Stomach smooth muscle (tissue), 2 donors: ENCODE measurements at regions not wholly inside any gene's neighbourhood (a gene's known extent, or its start where the extent isn't known, plus 50 kb on each side); places are given as distances from the start of the nearest gene placed in this dataset.
"Not testable (repeated sequence)": the region's sequence is repeated elsewhere in the genome, so short reads cannot be mapped to it uniquely, and the experiment has no call there.

ENCODE experiments used
- H3K27ac ChIP-seq: one replicate; pipeline ENCODE4 v1.7.0; 2013; ENCODE audit warnings: mild to moderate bottlenecking, low read length, inconsistent platforms
- H3K27me3 ChIP-seq, 2 donors: one replicate each; pipeline ENCODE4 v1.7.0; 2013; ENCODE audit warnings: low read length in 2 of 2; ENCODE audit not compliant: insufficient read depth in 2 of 2, control insufficient read depth in 1 of 2
- H3K36me3 ChIP-seq, 2 donors: one replicate each; pipeline ENCODE4 v1.7.0; 2013; ENCODE audit warnings: low read length in 2 of 2; ENCODE audit not compliant: control insufficient read depth in 2 of 2, insufficient read depth in 2 of 2
- H3K4me1 ChIP-seq: one replicate; pipeline ENCODE4 v1.7.0; 2013; ENCODE audit warnings: low read length; ENCODE audit not compliant: control insufficient read depth, insufficient read depth
- H3K4me3 ChIP-seq, 2 donors: one replicate each; pipeline ENCODE4 v1.7.0; 2013; ENCODE audit warnings: low read length in 2 of 2
- H3K9ac ChIP-seq, 2 donors: one replicate each; pipeline ENCODE4 v1.7.0; 2013; ENCODE audit warnings: low read length in 2 of 2, mild to moderate bottlenecking in 1 of 2
- H3K9me3 ChIP-seq, 2 donors: one replicate each; pipeline ENCODE4 v1.7.0; 2013; ENCODE audit warnings: low read length in 2 of 2; ENCODE audit not compliant: control insufficient read depth in 2 of 2
- donor health status: healthy.
- donor health status: Pancreatic carcinoma.

DNA sequence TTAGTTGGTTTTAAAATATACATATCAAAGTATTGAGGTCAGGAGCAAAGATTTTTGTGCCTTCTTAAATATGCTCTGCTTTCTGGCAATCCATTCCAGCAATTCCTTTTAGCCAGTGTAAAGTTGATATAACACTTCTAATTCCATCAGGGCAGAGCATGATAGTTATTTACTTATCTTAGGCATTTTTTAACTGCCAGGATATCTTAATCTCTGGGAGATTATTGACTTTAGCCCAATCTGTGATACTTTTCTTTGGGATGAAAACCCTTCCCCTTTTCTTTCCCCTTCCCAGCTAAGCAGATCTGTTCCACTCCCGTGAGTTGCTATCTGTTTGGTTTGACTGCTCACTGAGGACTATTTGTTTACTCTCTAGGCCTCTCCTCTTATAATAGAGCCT is 168.7 kb upstream of the RSPO3 start:
- Histone ChIP-seq H3K27ac (no peak overlapping the region), H3K9me3 (no peaks in the 10 kb centered on the region), H3K4me1 (no peaks in the 10 kb centered on the region), H3K4me3 (no peak overlapping the region), H3K36me3 (no peaks in the 10 kb centered on the region), H3K27me3 (no peaks in the 10 kb centered on the region), H3K9ac (no peak overlapping the region)

DNA sequence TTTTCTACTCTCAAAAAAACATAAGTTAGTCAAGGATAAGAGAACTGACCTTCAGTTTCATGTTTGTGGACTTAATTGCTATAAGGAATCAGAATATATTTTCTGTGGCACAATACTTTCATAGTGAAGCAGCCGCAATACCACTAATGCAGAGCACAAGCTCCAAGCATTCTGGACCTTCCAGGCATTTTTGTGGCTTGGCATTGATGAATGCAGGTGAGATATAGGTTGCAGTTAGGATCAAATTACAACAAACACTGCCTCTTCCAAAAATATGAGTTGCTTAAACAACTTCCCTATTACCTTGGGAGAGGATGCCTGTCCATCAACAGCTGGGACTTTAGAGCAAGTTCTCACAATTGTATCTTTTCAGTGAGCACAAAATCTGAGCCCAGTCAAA is 162.8 kb upstream of the RSPO3 start:
- Histone ChIP-seq H3K4me1 (no peaks in the 10 kb centered on the region), H3K9ac (no peak overlapping the region), H3K27ac (no peak overlapping the region), H3K9me3 (no peaks in the 10 kb centered on the region), H3K36me3 (no peaks in the 10 kb centered on the region), H3K4me3 (no peak overlapping the region), H3K27me3 (no peaks in the 10 kb centered on the region)

DNA sequence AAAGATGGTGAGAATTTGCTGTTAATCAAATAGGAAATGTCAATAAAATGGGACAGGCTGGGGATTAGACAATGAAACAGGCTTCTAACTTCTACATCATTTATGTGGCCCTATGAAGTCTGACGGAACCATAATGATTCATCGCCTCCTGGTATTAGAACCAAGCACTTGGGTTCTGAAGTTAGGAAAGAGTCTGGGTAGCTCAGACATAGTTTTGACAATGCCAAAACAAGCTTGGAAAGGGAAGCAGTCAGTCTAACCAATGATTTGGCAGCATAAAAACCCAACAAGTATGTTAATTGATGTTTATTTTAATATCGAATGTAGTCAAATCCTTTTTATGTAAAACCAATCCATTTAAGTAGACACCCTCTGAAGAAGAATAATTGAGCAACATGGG is 160.8 kb upstream of the RSPO3 start:
- H3K27me3 ChIP-seq: no peaks in the 10 kb centered on the region
- H3K27ac ChIP-seq: no peak overlapping the region
- no peaks in the 10 kb centered on the region for H3K9me3 ChIP-seq
- no peak overlapping the region for H3K4me3 ChIP-seq
- no peaks in the 10 kb centered on the region for H3K36me3 ChIP-seq
- no peaks in the 10 kb centered on the region for H3K4me1 ChIP-seq
- no peak overlapping the region for H3K9ac ChIP-seq

DNA sequence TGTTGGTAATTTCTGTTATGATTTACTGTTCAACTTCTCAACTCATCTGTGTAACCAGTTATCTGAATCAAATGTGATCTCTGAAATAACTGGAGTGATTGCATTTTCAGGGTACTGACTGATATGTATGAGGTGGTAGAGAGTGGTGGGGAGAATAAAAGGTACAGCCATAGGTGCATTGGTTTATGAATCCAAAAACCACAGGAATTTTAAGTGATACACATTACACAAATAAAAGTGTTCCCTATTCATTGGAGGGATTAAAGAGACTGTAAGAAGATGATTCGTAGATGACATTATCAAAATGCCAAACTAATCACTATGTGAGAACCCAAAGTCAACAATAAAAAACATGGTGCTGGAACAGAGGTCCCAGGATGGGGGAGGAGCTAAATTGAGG is 158.7 kb upstream of the RSPO3 start:
- Histone ChIP-seq H3K4me1 (no peaks in the 10 kb centered on the region), H3K4me3 (no peak overlapping the region), H3K36me3 (no peaks in the 10 kb centered on the region), H3K27me3 (no peaks in the 10 kb centered on the region), H3K9ac (no peak overlapping the region), H3K27ac (no peak overlapping the region), H3K9me3 (no peaks in the 10 kb centered on the region)

DNA sequence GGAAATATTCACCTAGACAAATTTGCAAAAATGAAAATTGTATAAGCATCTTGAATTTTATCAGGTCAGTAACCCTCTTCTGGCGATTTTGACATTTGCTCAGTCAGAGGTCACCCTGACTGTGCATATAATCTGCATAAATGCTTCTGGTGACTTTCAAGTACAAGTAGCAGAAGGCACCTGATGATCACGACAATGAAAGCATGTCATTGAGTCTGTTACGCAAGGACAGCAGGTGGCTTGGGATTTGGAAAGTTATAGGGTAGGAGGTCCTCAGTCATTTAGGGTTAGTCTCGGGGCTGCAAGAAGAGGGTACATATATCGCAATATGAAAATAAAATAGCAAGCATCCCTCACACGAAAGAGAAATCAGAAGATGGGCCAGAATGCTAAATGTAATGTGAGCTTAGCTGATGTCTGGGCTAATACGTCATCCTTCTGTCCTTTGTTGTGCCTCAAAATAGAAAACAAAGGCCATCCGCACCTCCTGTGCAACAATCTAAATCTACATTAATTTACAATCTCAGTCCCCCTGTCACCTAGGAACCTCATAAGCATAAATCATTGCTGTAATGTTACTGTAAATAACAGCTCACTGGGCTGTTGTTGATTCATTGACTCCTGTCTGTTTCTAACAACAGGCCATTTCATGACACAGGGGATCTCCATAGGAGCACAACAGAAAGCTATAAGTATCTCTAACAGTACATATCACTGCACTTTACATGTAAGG is 155.2 kb upstream of the RSPO3 start:
- no peak overlapping the region for H3K4me3 ChIP-seq
- no peaks in the 10 kb centered on the region for H3K9me3 ChIP-seq

DNA sequence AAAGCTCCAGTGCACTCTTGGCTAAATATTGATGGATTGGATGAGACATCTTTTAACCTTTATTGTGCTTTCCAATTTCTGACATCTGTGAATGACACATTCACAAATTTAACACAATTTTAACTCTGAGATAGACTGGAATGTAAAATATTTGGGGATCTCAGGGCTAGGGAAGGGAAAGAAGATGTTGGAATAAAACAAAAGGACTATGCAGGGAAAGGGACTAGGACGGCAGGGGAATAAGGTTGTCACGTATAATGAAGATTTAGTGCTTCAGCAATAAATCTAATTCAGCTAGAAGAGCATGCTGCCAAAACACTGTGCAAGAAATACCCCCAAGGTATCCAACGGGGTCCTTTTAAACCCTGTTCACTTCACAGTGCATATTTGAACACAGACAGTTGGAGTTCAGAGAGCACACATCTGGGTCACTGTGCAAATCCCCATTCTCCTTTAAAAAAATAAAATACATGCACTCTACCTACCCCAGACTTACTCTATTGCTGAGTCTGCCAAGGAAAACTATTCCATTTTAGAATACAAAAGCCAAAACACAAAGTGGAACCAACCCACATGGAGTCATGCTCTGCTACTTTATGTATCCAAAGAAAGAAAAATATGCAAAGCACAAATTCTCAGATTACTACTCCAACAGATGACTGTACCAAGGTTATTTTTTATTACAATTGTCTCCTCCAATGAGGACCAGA is 151.0 kb upstream of the RSPO3 start:
- no peak overlapping the region for H3K4me3 ChIP-seq
- H3K9ac ChIP-seq: no peak overlapping the region
- H3K36me3 ChIP-seq: no peaks in the 10 kb centered on the region
- no peaks in the 10 kb centered on the region for H3K27me3 ChIP-seq
- no peak overlapping the region for H3K27ac ChIP-seq
- no peaks in the 10 kb centered on the region for H3K9me3 ChIP-seq
- H3K4me1 ChIP-seq: no peaks in the 10 kb centered on the region

More for the DNA sequence above, 155.2 kb upstream of the RSPO3 start:
- H3K27ac ChIP-seq: no peak overlapping the region
- no peak overlapping the region for H3K9ac ChIP-seq
- H3K27me3 ChIP-seq: no peaks in the 10 kb centered on the region
- H3K36me3 ChIP-seq: no peaks in the 10 kb centered on the region
- H3K4me1 ChIP-seq: no peaks in the 10 kb centered on the region

DNA sequence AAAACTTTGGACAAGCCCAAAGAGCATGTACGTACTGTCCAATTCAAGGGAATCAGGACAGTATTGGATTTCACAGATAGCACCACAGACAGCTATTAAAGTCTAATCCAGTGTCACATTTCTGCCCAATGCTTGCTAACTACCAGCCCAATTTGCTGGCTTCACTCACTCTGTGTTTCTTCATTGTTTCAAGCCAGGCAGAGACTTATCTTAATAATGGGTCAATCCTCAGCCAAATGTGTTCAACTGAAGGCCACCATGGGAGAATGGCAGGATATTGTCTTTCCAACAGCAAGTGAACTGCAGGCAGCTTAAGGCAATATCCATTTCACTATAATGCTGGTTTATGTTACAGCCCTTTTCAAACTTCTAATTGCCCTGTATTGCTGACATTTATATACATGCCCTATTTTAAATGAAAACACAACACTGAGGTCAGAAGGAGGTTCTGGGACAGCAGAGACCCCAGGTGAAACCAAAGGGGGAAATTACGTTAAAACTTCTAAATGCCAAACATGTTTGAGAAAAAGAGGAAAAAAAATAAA is 142.1 kb upstream of the RSPO3 start:
- H3K36me3 ChIP-seq: no peaks in the 10 kb centered on the region
- no peak overlapping the region for H3K9ac ChIP-seq
- H3K27me3 ChIP-seq: no peaks in the 10 kb centered on the region
- no peak overlapping the region for H3K4me3 ChIP-seq
- H3K4me1 ChIP-seq: no peaks in the 10 kb centered on the region
- no peaks in the 10 kb centered on the region for H3K9me3 ChIP-seq
- no peak overlapping the region for H3K27ac ChIP-seq

DNA sequence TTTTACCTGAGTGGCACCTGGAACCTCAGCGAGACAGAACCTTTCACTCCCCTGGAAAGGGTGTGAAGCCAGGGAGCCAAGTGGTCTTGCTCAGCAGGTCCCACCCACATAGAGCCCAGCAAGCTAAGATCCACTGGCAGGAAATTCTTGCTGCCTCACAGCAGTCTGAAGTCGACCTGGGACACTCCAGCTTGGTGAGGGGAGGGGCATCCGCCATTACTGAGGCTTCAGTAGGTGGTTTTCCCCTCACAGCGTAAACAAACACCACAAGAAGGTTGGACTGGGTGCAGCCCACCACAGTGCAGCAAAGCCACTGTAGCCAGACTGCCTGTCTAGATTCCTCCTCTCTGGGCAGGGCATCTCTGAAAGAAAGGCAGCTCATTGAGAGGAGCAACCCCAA is 134.7 kb upstream of the RSPO3 start:
- Histone ChIP-seq H3K27me3 (no peaks in the 10 kb centered on the region), H3K4me1 (no peaks in the 10 kb centered on the region), H3K9ac (no peak overlapping the region), H3K27ac (no peak overlapping the region), H3K9me3 (no peaks in the 10 kb centered on the region), H3K36me3 (no peaks in the 10 kb centered on the region), H3K4me3 (no peak overlapping the region)

DNA sequence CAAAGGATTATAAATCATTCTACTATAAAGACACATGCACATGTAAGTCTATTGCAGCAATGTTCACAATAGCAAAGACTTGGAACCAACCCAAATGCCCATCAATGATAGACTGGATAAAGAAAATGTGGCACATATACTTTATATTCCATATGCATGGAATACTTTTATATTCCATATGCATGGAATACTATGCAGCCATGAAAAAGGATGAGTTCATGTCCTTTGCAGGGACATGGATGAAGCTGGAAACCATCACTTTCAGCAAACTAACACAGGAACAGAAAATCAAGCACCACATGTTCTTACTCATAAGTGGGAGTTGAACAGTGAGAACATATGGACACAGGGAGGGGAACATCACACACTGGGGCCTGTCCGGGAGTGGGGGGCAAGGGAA is 130.3 kb upstream of the RSPO3 start:
- not testable (repeated sequence) for H3K27me3 ChIP-seq, H3K36me3 ChIP-seq, H3K27ac ChIP-seq, H3K4me3 ChIP-seq, H3K9ac ChIP-seq, H3K4me1 ChIP-seq, H3K9me3 ChIP-seq

DNA sequence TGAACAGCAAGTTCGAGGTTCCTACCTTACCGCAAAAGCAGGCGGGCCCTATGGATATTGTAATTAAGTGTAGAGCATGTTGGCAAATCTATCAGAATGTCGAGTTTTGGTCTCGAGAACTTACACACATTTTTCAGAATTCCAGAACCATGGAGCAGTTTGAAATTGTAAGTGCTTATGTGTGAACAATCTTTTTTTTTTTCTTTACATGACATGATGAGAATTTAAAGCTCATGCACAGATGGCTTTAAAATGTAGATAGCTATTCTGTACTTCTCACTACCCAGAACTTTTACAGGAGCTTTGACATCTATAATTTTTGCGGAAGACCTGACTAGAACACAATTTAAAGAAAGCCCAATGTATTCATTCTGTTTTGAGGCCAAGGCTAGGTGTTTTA is 117.8 kb upstream of the RSPO3 start:
- no peak overlapping the region for H3K27ac ChIP-seq
- no peaks in the 10 kb centered on the region for H3K4me1 ChIP-seq
- H3K36me3 ChIP-seq: no peaks in the 10 kb centered on the region
- H3K9ac ChIP-seq: no peak overlapping the region
- H3K4me3 ChIP-seq: no peak overlapping the region
- no peaks in the 10 kb centered on the region for H3K9me3 ChIP-seq
- H3K27me3 ChIP-seq: no peaks in the 10 kb centered on the region

DNA sequence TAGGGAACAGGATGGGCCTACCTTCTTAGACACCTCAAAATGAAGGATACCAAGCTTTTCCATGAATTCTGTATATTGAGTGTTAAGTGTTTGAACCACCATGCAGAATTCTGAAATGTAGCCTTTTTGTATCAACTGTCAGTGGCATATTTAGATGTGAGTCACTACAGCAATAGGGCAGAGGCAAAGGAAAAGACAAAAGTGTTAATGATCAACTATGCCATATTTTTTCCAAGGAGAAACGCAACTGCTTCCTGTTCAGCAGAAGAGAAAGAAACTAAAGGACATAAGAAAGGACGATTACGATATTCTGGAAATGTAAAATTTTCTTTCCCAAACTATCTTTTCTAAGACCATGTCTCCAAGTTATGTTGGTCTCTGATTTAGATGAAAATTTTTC is 104.6 kb upstream of the RSPO3 start:
- no peak overlapping the region for H3K4me3 ChIP-seq
- H3K27ac ChIP-seq: no peak overlapping the region
- H3K9ac ChIP-seq: no peak overlapping the region
- no peaks in the 10 kb centered on the region for H3K9me3 ChIP-seq
- H3K4me1 ChIP-seq: no peaks in the 10 kb centered on the region
- no peaks in the 10 kb centered on the region for H3K36me3 ChIP-seq
- no peaks in the 10 kb centered on the region for H3K27me3 ChIP-seq
